PFSK-1 (cell line): ENCODE measurements at regions not wholly inside any gene's neighbourhood (a gene's known extent, or its start where the extent isn't known, plus 50 kb on each side); places are given as distances from the start of the nearest gene placed in this dataset.

Source experiments
- FOXP2 ChIP-seq: optimal IDR thresholded peaks from 2 replicates; pipeline ENCODE3; 2011; ENCODE audit warnings: borderline replicate concordance, control low read depth, inconsistent platforms; ENCODE audit not compliant: insufficient read depth; ENCODE audit errors: extremely low read length, extremely low read depth
- POLR2AphosphoS5 ChIP-seq: IDR thresholded peaks from 2 replicates; pipeline ENCODE4 v1.6.1; 2012; ENCODE audit warnings: low read depth, mild to moderate bottlenecking, control low read depth, low read length, moderate library complexity
- SIN3A ChIP-seq: IDR thresholded peaks from 2 replicates; pipeline ENCODE4 v1.6.1; 2012; ENCODE audit warnings: mild to moderate bottlenecking, low read length, moderate library complexity, borderline replicate concordance; ENCODE audit not compliant: insufficient read depth
- TAF1 ChIP-seq: IDR thresholded peaks from 2 replicates; pipeline ENCODE4 v1.6.1; 2012; ENCODE audit warnings: low read length, control low read depth, borderline replicate concordance; ENCODE audit not compliant: insufficient read depth
- TF ChIP-seq, protein P1 (sequence below), 2 experiments: IDR thresholded peaks; 2 replicates each; pipeline versions ENCODE4 v1.6.1 to v1.8.0; 2011 to 2012; ENCODE audit warnings: low read depth in 2 of 2, low read length in 2 of 2, control low read depth in 1 of 2, inconsistent platforms in 1 of 2, mild to moderate bottlenecking in 1 of 2, moderate library complexity in 1 of 2; ENCODE audit not compliant: insufficient read depth in 1 of 2

DNA sequence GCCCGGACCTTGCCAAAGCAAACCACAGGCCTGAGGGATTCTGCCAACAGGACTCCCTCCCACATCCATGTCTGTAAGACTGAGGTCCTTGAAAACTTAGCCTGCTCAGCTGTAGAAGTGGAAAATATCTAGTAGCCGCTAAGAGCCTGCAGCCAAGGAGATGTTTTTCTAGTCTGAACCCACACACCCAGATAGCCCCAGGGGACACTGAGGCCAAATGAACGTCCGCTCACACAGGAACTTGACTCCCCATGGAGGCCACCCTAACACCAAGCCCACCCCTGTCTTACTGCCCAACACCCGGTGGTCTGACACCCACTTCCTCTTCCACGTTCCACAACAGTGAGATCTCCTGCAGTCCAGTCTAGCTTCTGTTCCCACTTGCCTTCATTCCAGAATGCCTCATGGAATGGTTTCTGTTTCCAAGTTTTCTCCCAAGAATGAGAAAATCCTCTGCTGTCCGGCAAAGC is 174.8 kb downstream of the PLPP3 start:
- TF ChIP-seq TAF1 (no peak), SIN3A (no peak), POLR2AphosphoS5 (no peak), FOXP2 (no peak)
- TF ChIP-seq, protein P1, sequence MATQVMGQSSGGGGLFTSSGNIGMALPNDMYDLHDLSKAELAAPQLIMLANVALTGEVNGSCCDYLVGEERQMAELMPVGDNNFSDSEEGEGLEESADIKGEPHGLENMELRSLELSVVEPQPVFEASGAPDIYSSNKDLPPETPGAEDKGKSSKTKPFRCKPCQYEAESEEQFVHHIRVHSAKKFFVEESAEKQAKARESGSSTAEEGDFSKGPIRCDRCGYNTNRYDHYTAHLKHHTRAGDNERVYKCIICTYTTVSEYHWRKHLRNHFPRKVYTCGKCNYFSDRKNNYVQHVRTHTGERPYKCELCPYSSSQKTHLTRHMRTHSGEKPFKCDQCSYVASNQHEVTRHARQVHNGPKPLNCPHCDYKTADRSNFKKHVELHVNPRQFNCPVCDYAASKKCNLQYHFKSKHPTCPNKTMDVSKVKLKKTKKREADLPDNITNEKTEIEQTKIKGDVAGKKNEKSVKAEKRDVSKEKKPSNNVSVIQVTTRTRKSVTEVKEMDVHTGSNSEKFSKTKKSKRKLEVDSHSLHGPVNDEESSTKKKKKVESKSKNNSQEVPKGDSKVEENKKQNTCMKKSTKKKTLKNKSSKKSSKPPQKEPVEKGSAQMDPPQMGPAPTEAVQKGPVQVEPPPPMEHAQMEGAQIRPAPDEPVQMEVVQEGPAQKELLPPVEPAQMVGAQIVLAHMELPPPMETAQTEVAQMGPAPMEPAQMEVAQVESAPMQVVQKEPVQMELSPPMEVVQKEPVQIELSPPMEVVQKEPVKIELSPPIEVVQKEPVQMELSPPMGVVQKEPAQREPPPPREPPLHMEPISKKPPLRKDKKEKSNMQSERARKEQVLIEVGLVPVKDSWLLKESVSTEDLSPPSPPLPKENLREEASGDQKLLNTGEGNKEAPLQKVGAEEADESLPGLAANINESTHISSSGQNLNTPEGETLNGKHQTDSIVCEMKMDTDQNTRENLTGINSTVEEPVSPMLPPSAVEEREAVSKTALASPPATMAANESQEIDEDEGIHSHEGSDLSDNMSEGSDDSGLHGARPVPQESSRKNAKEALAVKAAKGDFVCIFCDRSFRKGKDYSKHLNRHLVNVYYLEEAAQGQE (IDR thresholded peaks at IDR 0.05; ENCODE audit: insufficient read depth in 1 of 2, low read depth in 2 of 2, low read length in 2 of 2), result no peak
